ENCODE measurements at regions not wholly inside any gene's neighbourhood (a gene's known extent, or its start where the extent isn't known, plus 50 kb on each side); places are given as distances from the start of the nearest gene placed in this dataset.

GRCh38 chr7:21371360-21371759 is 56.5 kb upstream of the SP4 start:
- TF ChIP-seq, protein P1, sequence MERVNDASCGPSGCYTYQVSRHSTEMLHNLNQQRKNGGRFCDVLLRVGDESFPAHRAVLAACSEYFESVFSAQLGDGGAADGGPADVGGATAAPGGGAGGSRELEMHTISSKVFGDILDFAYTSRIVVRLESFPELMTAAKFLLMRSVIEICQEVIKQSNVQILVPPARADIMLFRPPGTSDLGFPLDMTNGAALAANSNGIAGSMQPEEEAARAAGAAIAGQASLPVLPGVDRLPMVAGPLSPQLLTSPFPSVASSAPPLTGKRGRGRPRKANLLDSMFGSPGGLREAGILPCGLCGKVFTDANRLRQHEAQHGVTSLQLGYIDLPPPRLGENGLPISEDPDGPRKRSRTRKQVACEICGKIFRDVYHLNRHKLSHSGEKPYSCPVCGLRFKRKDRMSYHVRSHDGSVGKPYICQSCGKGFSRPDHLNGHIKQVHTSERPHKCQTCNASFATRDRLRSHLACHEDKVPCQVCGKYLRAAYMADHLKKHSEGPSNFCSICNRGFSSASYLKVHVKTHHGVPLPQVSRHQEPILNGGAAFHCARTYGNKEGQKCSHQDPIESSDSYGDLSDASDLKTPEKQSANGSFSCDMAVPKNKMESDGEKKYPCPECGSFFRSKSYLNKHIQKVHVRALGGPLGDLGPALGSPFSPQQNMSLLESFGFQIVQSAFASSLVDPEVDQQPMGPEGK (tag by site-specific recombination; IDR thresholded peaks at IDR 0.05), result no peak
- TF ChIP-seq CTCF (tag by site-specific recombination; IDR thresholded peaks at IDR 0.05) (no peak), ZNF560 (tag by site-specific recombination; IDR thresholded peaks at IDR 0.05; ENCODE audit: borderline replicate concordance) (no peak), KLF17 (tag by site-specific recombination; IDR thresholded peaks at IDR 0.05) (no peak), ZNF621 (tag by site-specific recombination; IDR thresholded peaks at IDR 0.05) (no peak), ZNF558 (tag by site-specific recombination; IDR thresholded peaks at IDR 0.05) (no peak), KLF7 (tag by site-specific recombination; IDR thresholded peaks at IDR 0.05; ENCODE audit: borderline replicate concordance) (no peak), ZBTB8A (tag by site-specific recombination; IDR thresholded peaks at IDR 0.05) (no peak), ZNF76 (tag by site-specific recombination; IDR thresholded peaks at IDR 0.05; ENCODE audit: borderline replicate concordance, low read depth) (no peak)
- TF ChIP-seq, protein P2, sequence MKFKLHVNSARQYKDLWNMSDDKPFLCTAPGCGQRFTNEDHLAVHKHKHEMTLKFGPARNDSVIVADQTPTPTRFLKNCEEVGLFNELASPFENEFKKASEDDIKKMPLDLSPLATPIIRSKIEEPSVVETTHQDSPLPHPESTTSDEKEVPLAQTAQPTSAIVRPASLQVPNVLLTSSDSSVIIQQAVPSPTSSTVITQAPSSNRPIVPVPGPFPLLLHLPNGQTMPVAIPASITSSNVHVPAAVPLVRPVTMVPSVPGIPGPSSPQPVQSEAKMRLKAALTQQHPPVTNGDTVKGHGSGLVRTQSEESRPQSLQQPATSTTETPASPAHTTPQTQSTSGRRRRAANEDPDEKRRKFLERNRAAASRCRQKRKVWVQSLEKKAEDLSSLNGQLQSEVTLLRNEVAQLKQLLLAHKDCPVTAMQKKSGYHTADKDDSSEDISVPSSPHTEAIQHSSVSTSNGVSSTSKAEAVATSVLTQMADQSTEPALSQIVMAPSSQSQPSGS (tag by site-specific recombination; IDR thresholded peaks at IDR 0.05; ENCODE audit: low read depth), result no peak
- TF ChIP-seq, protein P3, sequence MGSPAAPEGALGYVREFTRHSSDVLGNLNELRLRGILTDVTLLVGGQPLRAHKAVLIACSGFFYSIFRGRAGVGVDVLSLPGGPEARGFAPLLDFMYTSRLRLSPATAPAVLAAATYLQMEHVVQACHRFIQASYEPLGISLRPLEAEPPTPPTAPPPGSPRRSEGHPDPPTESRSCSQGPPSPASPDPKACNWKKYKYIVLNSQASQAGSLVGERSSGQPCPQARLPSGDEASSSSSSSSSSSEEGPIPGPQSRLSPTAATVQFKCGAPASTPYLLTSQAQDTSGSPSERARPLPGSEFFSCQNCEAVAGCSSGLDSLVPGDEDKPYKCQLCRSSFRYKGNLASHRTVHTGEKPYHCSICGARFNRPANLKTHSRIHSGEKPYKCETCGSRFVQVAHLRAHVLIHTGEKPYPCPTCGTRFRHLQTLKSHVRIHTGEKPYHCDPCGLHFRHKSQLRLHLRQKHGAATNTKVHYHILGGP (tag by site-specific recombination; IDR thresholded peaks at IDR 0.05), result no peak

Data from HEK293 (cell line).